ENCODE measurements at regions not wholly inside any gene's neighbourhood (a gene's known extent, or its start where the extent isn't known, plus 50 kb on each side); places are given as distances from the start of the nearest gene placed in this dataset.

GRCh38 chr12:124109760-124110159, 136.7 kb downstream of the ZNF664 start:
- CTCF ChIA-PET, result no interaction called here
- H3K9me3 ChIP-seq (ENCODE audit: control extremely low read depth in 1 of 3, control insufficient read depth in 2 of 3, insufficient read depth in 1 of 3, low read length in 2 of 3), result peaks cover 0 to 29% (median 0%) of the 10 kb centered on the region in 3 donors
- Mint-ChIP-seq H3K27me3 (no peaks in the 10 kb centered on the region), H3K4me1 (no peaks in the 10 kb centered on the region), H3K9me3 (ENCODE audit: insufficient read depth) (no peaks in the 10 kb centered on the region), H3K27ac (no peak overlapping the region), H3K4me3 (no peak overlapping the region)
- peak overlapping the region; percentile 17 for H2AFZ ChIP-seq (ENCODE audit: insufficient read depth, low read depth, low read length, poor library complexity, severe bottlenecking)
- intact Hi-C loops (cut with micrococcal nuclease), result no loop called here
- no peaks in the 10 kb centered on the region for H3K27me3 ChIP-seq (replicated peaks in 1 of 4; ENCODE audit: control extremely low read depth in 1 of 4, control insufficient read depth in 3 of 4, insufficient read depth in 4 of 4, low read length in 3 of 4)
- H3K4me2 ChIP-seq (replicated peaks; ENCODE audit: low read depth, low read length, poor library complexity, severe bottlenecking), result no peak overlapping the region
- WGBS (ENCODE audit: insufficient coverage), result 43% methylated on average over 1 of the region's 3 CpGs
- H3K9ac ChIP-seq (ENCODE audit: low read length), result no peak overlapping the region
- no peak overlapping the region for H3K27ac ChIP-seq (ENCODE audit: low read length in 2 of 2)
- TF ChIP-seq EZH2 (IDR thresholded peaks at IDR 0.05; ENCODE audit: borderline replicate concordance, insufficient read depth, low read depth, low read length, poor library complexity, severe bottlenecking) (no peak), CTCF (IDR thresholded peaks at IDR 0.05) (no peak)
- DNase-seq (peak; percentile 30), ATAC-seq (ENCODE audit: low read depth) (no peak)
- H4K20me1 ChIP-seq (ENCODE audit: control insufficient read depth, insufficient read depth, low read length, poor library complexity, severe bottlenecking), result no peaks in the 10 kb centered on the region
- no peaks in the 10 kb centered on the region for H3K4me1 ChIP-seq (ENCODE audit: control insufficient read depth in 2 of 2, insufficient read depth in 2 of 2, low read length in 2 of 2)
- H3K36me3 ChIP-seq (replicated peaks in 1 of 2; ENCODE audit: control extremely low read depth in 1 of 2, control insufficient read depth in 1 of 2, extremely low read depth in 1 of 2, insufficient read depth in 2 of 2, low read length in 1 of 2), result no peaks in the 10 kb centered on the region
- H3K4me3 ChIP-seq (ENCODE audit: control extremely low read depth in 1 of 5, extremely low read depth in 1 of 5, insufficient read depth in 1 of 5, low read depth in 2 of 5, low read length in 4 of 5), result no peak overlapping the region
- H3K79me2 ChIP-seq (ENCODE audit: control insufficient read depth, insufficient read depth, low read length), result no peaks in the 10 kb centered on the region
- POLR2A ChIA-PET, result no interaction called here

GRCh38 chr12:124110372-124110883, 137.4 kb downstream of the ZNF664 start:
- no peaks in the 10 kb centered on the region for H3K79me2 ChIP-seq (ENCODE audit: control insufficient read depth, insufficient read depth, low read length)
- TF ChIP-seq EZH2 (IDR thresholded peaks at IDR 0.05; ENCODE audit: borderline replicate concordance, insufficient read depth, low read depth, low read length, poor library complexity, severe bottlenecking) (no peak), CTCF (IDR thresholded peaks at IDR 0.05) (no peak)
- 100% methylated on average over 2 of the region's 2 CpGs for WGBS (ENCODE audit: insufficient coverage)
- no peak overlapping the region for H3K9ac ChIP-seq (ENCODE audit: low read length)
- no peak overlapping the region for H3K4me2 ChIP-seq (replicated peaks; ENCODE audit: low read depth, low read length, poor library complexity, severe bottlenecking)
- ChIA-PET CTCF (no interaction called here), POLR2A (no interaction called here)
- H3K4me1 Mint-ChIP-seq, result no peaks in the 10 kb centered on the region
- no peak for ATAC-seq (ENCODE audit: low read depth)
- no peaks in the 10 kb centered on the region for H3K4me1 ChIP-seq (ENCODE audit: control insufficient read depth in 2 of 2, insufficient read depth in 2 of 2, low read length in 2 of 2)
- peaks cover 0 to 29% (median 0%) of the 10 kb centered on the region in 3 donors for H3K9me3 ChIP-seq (ENCODE audit: control extremely low read depth in 1 of 3, control insufficient read depth in 2 of 3, insufficient read depth in 1 of 3, low read length in 2 of 3)
- H3K27ac Mint-ChIP-seq, result no peak overlapping the region
- intact Hi-C loops (cut with micrococcal nuclease), result no loop called here
- H3K4me3 Mint-ChIP-seq, result no peak overlapping the region
- H3K27ac ChIP-seq (ENCODE audit: low read length in 2 of 2), result no peak overlapping the region
- no peaks in the 10 kb centered on the region for H3K27me3 ChIP-seq (replicated peaks in 1 of 4; ENCODE audit: control extremely low read depth in 1 of 4, control insufficient read depth in 3 of 4, insufficient read depth in 4 of 4, low read length in 3 of 4)
- H4K20me1 ChIP-seq (ENCODE audit: control insufficient read depth, insufficient read depth, low read length, poor library complexity, severe bottlenecking), result no peaks in the 10 kb centered on the region
- no peak for DNase-seq
- no peaks in the 10 kb centered on the region for H3K9me3 Mint-ChIP-seq (ENCODE audit: insufficient read depth)
- H3K27me3 Mint-ChIP-seq, result peaks cover 3% of the 10 kb centered on the region
- H3K36me3 ChIP-seq (replicated peaks in 1 of 2; ENCODE audit: control extremely low read depth in 1 of 2, control insufficient read depth in 1 of 2, extremely low read depth in 1 of 2, insufficient read depth in 2 of 2, low read length in 1 of 2), result no peaks in the 10 kb centered on the region
- no peak overlapping the region for H3K4me3 ChIP-seq (ENCODE audit: control extremely low read depth in 1 of 5, extremely low read depth in 1 of 5, insufficient read depth in 1 of 5, low read depth in 2 of 5, low read length in 4 of 5)
- peak overlapping the region; percentile 17 for H2AFZ ChIP-seq (ENCODE audit: insufficient read depth, low read depth, low read length, poor library complexity, severe bottlenecking)

All from B cell (primary cell).